Upper lobe of right lung (tissue), 1 donor: ENCODE measurements at regions not wholly inside any gene's neighbourhood (a gene's known extent, or its start where the extent isn't known, plus 50 kb on each side); places are given as distances from the start of the nearest gene placed in this dataset.

Experiments used
- ATAC-seq: fragments of 200-7000 bp; cut with Tn5 transposase; one replicate; pipeline ENCODE4 v1.9.1; 2020; ENCODE audit warnings: mild to moderate bottlenecking, moderate library complexity
- DNase-seq: peaks from one replicate; pipeline ENCODE4 v3.0.0-alpha.2; 2020
- H3K27ac ChIP-seq: fragments of 200-600 bp; one replicate; pipeline ENCODE4 v1.8.0; 2022
- H3K27me3 ChIP-seq: fragments of 200-600 bp; one replicate; pipeline ENCODE4 v1.8.0; 2022; ENCODE audit warnings: mild to moderate bottlenecking
- H3K36me3 ChIP-seq: fragments of 200-600 bp; one replicate; pipeline ENCODE4 v1.8.0; 2022
- H3K4me1 ChIP-seq: fragments of 200-600 bp; one replicate; pipeline ENCODE4 v1.8.0; 2022
- H3K4me3 ChIP-seq: fragments of 200-600 bp; one replicate; pipeline ENCODE4 v1.8.0; 2022; ENCODE audit warnings: mild to moderate bottlenecking
- H3K9me3 ChIP-seq: fragments of 200-600 bp; one replicate; pipeline ENCODE4 v1.8.0; 2022
- intact Hi-C: fragments of 100-400 bp; cut with DNase I; formaldehyde crosslinking; loops from one replicate; pipeline ENCODE4 v1.11.0; 2022
- TF ChIP-seq, protein P1 (sequence below): fragments of 200-600 bp; IDR thresholded peaks from one replicate; pipeline ENCODE4 v1.8.0; 2022; ENCODE audit warnings: antibody characterized with exemption
- donor health status: DM: no; HTN: yes; CAD: no; lungs with severe emphysema.

DNA sequence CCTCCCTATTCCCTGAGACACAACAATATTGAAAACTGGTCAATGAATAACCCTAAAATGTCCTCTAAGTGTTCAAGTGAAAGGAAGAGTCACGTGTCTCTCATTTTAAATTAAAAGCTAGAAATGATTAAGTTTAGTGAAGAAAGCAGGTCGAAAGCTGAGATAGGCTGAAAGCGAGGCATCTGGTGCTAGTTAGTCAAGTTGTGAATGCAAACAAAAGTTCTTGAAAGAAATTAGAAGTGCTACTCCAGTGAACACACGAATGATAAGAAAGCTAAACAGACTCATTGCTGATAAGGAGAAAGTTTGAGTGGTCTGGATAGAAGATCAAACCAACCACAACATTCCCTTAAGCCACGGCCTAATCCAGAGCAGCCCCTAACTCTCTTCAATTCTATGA, 99.4 kb upstream of the ZNF507 start:
- Histone ChIP-seq H3K27ac (no peak overlapping the region), H3K4me3 (no peak overlapping the region), H3K36me3 (no peaks in the 10 kb centered on the region), H3K4me1 (no peaks in the 10 kb centered on the region), H3K9me3 (no peaks in the 10 kb centered on the region), H3K27me3 (no peaks in the 10 kb centered on the region)
- intact Hi-C loops, result no loop called here
- DNase-seq (no peak), ATAC-seq (no peak)
- TF ChIP-seq, protein P1, sequence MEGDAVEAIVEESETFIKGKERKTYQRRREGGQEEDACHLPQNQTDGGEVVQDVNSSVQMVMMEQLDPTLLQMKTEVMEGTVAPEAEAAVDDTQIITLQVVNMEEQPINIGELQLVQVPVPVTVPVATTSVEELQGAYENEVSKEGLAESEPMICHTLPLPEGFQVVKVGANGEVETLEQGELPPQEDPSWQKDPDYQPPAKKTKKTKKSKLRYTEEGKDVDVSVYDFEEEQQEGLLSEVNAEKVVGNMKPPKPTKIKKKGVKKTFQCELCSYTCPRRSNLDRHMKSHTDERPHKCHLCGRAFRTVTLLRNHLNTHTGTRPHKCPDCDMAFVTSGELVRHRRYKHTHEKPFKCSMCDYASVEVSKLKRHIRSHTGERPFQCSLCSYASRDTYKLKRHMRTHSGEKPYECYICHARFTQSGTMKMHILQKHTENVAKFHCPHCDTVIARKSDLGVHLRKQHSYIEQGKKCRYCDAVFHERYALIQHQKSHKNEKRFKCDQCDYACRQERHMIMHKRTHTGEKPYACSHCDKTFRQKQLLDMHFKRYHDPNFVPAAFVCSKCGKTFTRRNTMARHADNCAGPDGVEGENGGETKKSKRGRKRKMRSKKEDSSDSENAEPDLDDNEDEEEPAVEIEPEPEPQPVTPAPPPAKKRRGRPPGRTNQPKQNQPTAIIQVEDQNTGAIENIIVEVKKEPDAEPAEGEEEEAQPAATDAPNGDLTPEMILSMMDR, result no peak

GRCh38 chr19:32251634-32252332, 93.6 kb upstream of the ZNF507 start:
- DNase-seq (no peak), ATAC-seq (no peak)
- H3K4me1 ChIP-seq, result no peaks in the 10 kb centered on the region
- no peaks in the 10 kb centered on the region for H3K36me3 ChIP-seq
- intact Hi-C loops, result no loop called here
- no peak overlapping the region for H3K4me3 ChIP-seq
- H3K27ac ChIP-seq, result no peak overlapping the region
- no peaks in the 10 kb centered on the region for H3K9me3 ChIP-seq
- TF ChIP-seq, protein P1, result no peak
- no peaks in the 10 kb centered on the region for H3K27me3 ChIP-seq

DNA sequence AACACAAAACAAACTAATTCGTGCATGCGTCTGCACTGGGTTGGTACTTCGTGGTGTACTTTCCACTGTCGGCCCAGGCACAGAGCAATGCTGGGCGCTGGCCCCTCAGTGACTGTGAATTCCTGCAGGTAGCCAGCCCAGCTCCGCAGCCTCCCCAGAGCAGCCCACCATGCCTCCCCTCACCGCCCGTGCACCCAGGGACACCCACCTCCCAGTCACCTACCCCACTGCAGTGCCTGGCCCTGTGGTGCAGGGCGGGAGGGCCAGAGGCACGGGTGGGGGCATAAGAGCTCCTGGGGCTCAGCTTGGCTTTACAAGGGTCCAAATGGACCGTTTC, 93.1 kb upstream of the ZNF507 start:
- TF ChIP-seq, protein P1, result no peak
- no peaks in the 10 kb centered on the region for H3K9me3 ChIP-seq
- no peak overlapping the region for H3K4me3 ChIP-seq
- H3K27me3 ChIP-seq, result no peaks in the 10 kb centered on the region
- DNase-seq, result no peak
- intact Hi-C loops, result no loop called here
- H3K36me3 ChIP-seq, result no peaks in the 10 kb centered on the region
- no peaks in the 10 kb centered on the region for H3K4me1 ChIP-seq
- H3K27ac ChIP-seq, result no peak overlapping the region
- ATAC-seq, result no peak

GRCh38 chr19:32253683-32254508, 91.5 kb upstream of the ZNF507 start:
- TF ChIP-seq, protein P1, result no peak
- DNase-seq, result no peak
- no peaks in the 10 kb centered on the region for H3K9me3 ChIP-seq
- H3K36me3 ChIP-seq, result no peaks in the 10 kb centered on the region
- H3K4me3 ChIP-seq, result no peak overlapping the region
- intact Hi-C loops, result no loop called here
- H3K27me3 ChIP-seq, result no peaks in the 10 kb centered on the region
- H3K4me1 ChIP-seq, result no peaks in the 10 kb centered on the region
- no peak for ATAC-seq
- no peak overlapping the region for H3K27ac ChIP-seq

DNA sequence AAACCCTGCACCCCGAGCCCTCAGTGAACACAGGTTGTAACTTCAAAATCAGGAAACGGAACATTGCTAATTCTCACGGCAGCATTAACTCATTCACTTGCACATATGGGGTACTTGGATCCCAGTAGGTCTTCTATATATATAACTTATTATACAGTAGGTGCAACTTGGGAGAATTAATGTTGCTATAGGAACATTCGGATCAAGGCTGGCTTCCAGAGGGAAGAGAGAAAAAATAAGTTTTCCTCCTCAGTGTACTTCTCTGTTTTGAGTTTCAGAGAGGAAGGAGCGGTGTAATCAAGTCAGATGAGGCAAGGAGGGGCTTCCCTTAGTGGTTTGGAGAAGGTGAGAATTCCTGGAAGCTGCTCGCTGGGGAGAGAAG, 90.9 kb upstream of the ZNF507 start:
- intact Hi-C loops, result no loop called here
- H3K36me3 ChIP-seq, result no peaks in the 10 kb centered on the region
- no peaks in the 10 kb centered on the region for H3K9me3 ChIP-seq
- H3K27ac ChIP-seq, result no peak overlapping the region
- no peaks in the 10 kb centered on the region for H3K27me3 ChIP-seq
- TF ChIP-seq, protein P1, result no peak
- no peak overlapping the region for H3K4me3 ChIP-seq
- H3K4me1 ChIP-seq, result no peaks in the 10 kb centered on the region
- DNase-seq (no peak), ATAC-seq (no peak)
